HG02973 (cell line): ENCODE measurements at regions not wholly inside any gene's neighbourhood (a gene's known extent, or its start where the extent isn't known, plus 50 kb on each side); places are given as distances from the start of the nearest gene placed in this dataset.

Source experiments
- ATAC-seq: cut with Tn5 transposase; IDR thresholded peaks from one replicate; pipeline ENCODE4 v1.9.1; 2021; ENCODE audit warnings: moderate library complexity; ENCODE audit not compliant: unreplicated experiment

DNA sequence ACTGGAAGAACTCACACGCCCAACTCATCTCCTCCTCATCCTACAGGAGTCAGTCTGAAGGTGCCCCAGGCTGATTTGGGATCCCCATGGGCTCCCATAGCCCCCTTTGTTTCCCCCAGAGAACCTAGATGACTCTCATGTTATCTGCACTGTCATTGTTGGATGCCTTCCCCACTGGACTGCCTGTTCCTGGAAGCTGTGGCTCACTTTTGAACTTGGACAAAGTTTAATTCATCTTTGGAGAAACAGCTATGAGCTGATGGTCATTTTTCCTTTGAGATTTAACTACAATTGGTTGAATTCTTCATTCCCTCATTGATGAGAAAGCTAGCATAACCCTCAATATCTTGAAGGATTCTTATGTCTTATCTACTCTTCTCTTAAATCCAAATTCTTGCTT lies 186.6 kb downstream of the SALL1 start:
- no peak for ATAC-seq

- no peak for ATAC-seq
Observed at GRCh38 chr16:50961952-50962351, 189.1 kb downstream of the SALL1 start.

DNA sequence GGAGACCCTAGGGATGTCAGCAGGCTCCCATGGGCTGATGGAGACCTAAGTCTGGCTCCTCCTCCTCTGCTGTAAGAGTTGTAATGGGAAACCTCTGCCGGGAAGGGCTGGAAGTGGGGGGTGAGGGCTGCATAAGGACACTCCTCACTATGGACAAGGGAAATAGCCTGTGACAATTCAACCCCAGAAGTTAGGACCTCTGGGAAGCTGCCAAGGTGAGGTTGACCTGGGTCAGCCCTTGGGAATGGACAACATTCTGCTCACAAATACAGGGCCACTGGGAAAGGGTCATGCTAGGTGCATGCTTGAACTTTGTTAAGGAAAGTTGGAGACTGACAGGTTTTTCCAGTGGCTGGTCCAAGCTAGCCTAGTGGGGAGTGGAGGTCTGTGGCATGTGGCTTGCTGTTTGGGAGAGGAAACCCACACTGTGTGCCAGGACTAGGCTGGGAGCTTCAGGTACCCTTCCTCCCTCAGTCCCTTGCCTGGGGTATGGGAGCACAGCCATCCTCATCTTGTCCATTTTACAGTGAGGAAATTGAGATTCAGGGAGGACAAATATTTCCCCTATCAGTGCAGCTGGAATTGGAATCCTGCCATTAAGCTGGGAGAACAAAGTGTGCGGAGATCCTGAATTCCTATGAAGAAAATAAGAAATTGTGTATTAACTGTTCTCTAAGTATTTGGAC lies 190.4 kb downstream of the SALL1 start:
- no peak for ATAC-seq

- ATAC-seq = no peak
Observed at GRCh38 chr16:50957056-50957455, 194.0 kb downstream of the SALL1 start.

DNA sequence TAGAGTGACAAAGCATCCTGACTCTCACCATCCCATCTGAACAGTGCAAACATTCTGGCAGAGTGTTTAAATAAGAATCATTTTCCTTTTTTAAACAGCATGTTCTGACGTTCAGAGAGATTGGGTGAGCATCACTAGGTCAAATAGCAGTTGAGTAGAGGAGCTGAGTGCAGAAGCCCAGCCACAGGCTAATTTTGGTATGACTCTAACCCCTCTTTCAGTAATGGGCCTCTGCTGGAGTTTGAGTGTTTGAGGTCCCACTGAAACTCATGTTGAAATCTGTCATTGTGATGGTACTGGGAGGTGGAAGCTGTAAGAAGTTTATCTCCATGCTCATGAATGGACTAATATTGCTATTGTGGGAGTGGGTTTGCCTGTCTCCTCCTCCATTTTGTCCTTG lies 194.4 kb downstream of the SALL1 start:
- no peak for ATAC-seq

GRCh38 chr16:50955311-50955710 lies 195.8 kb downstream of the SALL1 start:
- no peak for ATAC-seq

GRCh38 chr16:50954469-50954868 lies 196.6 kb downstream of the SALL1 start:
- ATAC-seq = no peak

DNA sequence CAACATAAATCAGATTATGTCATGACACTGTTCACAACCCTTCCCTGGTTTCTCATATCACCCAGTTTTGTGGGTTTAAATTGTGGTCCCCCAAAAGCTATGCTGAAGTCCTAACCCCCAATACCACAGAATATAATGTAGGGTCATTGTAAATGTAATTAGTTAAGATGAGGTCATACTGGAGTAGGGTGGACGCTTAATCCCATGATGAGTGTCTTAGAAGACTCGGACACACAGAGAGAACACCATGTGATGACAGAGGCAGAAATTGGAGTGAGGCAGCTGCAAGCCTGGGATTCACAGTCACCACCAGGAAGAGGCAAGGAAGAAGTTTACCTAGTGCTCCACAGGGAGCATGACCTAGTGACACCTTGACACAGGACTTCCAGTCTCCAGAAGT lies 197.8 kb downstream of the SALL1 start:
- ATAC-seq = no peak

GRCh38 chr16:50950955-50951354 lies 200.1 kb downstream of the SALL1 start:
- ATAC-seq = no peak

DNA sequence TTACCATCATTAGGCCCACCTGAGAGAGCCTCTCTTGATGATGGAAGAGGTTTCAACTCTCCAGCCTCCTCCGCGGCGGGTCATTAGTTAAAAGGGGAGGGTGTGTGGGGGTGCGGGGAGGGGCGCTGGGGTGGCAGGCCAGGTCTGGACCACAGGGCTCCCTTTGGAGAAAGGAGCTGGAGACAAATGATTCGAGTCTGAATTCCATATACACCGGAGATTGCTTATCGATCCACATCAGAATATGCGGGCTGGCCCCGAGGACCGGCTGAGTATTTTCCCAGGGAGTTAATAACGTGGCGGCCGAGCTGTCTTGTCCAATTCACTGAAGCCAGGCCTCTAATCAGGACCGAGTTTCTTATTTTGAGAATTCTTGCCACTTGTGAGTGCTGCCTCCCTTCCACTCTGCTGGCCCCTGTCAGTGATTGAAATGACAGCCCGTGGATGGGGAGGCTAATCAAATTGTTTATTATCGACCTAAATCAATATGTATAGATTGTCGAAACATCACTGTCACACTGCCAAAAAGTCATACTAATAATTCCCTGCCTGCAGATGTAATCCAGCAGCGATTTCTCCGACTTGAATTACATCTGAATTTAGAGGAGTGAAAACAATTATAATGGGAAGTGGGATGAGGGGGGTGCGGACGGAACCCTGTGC lies 202.7 kb downstream of the SALL1 start:
- no peak for ATAC-seq

GRCh38 chr16:50947826-50948225 lies 203.2 kb downstream of the SALL1 start:
- no peak for ATAC-seq

- ATAC-seq = no peak
Observed at GRCh38 chr16:50946606-50947005, 204.5 kb downstream of the SALL1 start.

GRCh38 chr16:50946098-50946497 lies 204.2 kb downstream of the CYLD start:
- no peak for ATAC-seq

- ATAC-seq = no peak
Observed at GRCh38 chr16:50945171-50945570, 203.3 kb downstream of the CYLD start.

DNA sequence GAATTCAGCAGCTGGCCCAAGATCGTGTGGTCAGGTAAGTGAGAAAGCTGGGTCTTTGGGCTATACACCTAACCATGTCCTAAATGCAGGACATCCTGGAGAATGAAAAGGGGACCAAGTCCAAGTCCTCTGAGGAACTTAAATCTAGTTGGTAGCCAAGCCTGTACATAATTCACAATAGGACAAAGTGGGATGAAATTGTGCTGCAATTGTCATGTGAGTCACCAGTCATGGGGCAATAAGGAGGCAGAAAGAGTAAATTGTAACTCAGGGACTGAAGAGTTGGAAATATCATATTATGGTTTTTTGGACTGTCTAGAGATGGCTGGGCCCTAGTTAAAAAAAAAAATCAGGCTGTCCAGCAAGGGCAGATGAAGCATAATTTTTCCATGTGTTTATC lies 202.6 kb downstream of the CYLD start:
- ATAC-seq = no peak

DNA sequence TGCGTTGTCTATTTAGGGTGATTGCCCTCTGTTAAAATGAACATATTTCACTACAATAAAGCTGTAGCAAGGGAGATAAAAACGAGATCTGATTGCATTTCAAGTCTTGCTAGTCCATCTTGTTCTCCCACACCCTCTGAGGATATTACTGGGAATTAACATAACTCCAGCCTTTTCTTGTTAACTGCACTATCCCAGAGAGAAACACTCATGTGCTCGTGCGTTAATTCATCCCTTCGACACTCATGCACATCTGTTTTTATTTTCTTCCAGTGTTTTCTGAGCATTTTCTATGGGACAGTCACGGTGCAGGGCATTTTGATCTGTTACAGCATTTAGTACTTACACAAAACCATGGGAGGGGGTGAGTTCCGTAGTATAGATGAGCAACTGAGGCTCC lies 202.1 kb downstream of the CYLD start:
- ATAC-seq = no peak

GRCh38 chr16:50942143-50942542 lies 200.3 kb downstream of the CYLD start:
- ATAC-seq = no peak

DNA sequence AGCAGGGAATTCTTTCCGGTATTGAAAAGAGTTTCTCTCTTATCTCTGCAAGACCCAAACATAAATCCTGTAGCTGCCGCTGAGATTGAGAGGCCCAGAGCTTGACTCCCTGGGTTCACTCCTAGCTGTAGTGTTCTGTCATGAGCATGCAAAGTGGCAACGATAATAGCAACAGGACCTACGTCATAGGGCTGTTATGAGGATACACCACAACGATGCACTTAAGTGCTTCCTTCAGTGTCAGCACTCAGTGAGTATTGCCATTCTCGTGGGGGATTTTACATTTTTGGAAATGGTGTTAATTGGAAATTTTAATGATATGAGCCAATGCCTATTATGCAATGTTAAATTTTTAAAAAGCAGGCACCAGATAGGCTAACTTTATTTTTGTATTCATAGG lies 199.8 kb downstream of the CYLD start:
- no peak for ATAC-seq

DNA sequence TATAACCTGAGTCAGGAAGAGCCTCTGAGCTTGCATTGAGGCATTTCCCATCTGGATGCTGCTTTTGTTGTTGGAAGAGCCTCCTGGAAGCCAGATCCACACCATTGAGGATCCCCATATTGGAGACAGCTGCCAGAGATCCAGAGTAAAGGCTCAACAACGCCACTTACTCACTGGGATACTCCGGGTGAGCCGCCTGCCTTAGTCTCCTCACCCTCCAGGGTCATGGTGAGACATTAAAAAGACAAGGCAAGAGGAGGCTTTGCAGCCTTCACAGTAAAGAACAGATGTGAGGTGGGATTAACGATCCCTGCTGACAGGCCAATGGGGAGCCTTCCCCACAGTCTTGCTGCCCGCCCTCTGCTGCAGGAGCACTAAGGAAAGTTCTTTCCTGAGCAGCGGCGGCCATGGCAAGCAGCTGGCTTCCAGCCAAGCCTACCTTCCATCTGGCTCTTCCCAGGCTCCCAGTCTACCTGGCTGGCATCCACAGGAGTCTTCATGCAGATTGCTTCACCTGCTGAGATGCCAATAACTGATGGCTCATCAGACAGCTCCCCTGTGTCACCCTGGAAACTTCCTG lies 198.5 kb downstream of the CYLD start:
- ATAC-seq = no peak

DNA sequence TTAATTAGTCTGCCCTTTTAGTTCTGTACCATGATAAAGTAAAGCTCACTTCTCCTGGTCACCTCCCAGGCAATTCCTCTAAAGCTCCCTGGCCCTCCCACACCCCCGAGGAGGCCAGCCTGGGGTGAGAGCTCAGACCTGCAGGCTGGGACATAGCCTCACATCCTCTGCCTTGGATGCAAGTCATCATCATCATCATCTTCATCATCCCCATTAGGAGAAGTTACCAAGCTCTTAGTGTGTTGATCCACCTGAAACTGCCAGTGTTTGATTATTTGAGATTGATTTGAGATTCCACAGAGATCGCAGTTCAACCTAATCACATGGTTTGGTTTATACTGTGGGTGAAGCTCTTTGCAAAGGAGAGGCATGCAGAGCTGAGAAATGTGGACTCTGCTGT lies 197.5 kb downstream of the CYLD start:
- no peak for ATAC-seq

GRCh38 chr16:50938932-50939331 lies 197.0 kb downstream of the CYLD start:
- no peak for ATAC-seq

- no peak for ATAC-seq
Observed at GRCh38 chr16:50933262-50933661, 191.4 kb downstream of the CYLD start.
